OCI-LY1 (cell line): ENCODE measurements at regions not wholly inside any gene's neighbourhood (a gene's known extent, or its start where the extent isn't known, plus 50 kb on each side); places are given as distances from the start of the nearest gene placed in this dataset.

Source experiments
- CTCF ChIP-seq: fragments of 200-600 bp; sonication (generic), shearing (Covaris generic); IDR thresholded peaks from 2 replicates; pipeline ENCODE4 v1.5.1; 2017; ENCODE audit warnings: mild to moderate bottlenecking, antibody characterized with exemption, low read length, moderate library complexity, mixed read lengths
- EZH2 ChIP-seq: fragments of 200-600 bp; sonication (generic), shearing (Covaris generic); IDR thresholded peaks from 2 replicates; pipeline ENCODE4 v1.8.0; 2017; ENCODE audit warnings: borderline replicate concordance, mixed run types, mild to moderate bottlenecking, antibody characterized with exemption, low read length, moderate library complexity, mixed read lengths

GRCh38 chr3:159534496-159534895 lies 454.1 kb upstream of the IL12A start:
- no peak for TF ChIP-seq CTCF
- no peak for TF ChIP-seq EZH2
